H1 (cell line): ENCODE measurements at regions not wholly inside any gene's neighbourhood (a gene's known extent, or its start where the extent isn't known, plus 50 kb on each side); places are given as distances from the start of the nearest gene placed in this dataset.

ENCODE experiments used
- ATF3 ChIP-seq: IDR thresholded peaks from 2 replicates; pipeline ENCODE4 v1.6.1; 2011; ENCODE audit warnings: low read depth, mild to moderate bottlenecking, low read length; ENCODE audit not compliant: insufficient read depth
- CTCF ChIP-seq, 3 experiments: IDR thresholded peaks; 1 replicate in 2 of 3; 2 replicates in 1 of 3; pipeline versions ENCODE4 v1.5.1 to v1.6.1; 2011; ENCODE audit warnings: low read length in 3 of 3, mild to moderate bottlenecking in 3 of 3, inconsistent platforms in 2 of 3, low read depth in 1 of 3, moderate library complexity in 1 of 3; ENCODE audit not compliant: insufficient read depth in 1 of 3; ENCODE audit errors: control extremely low read depth in 1 of 3
- EGR1 ChIP-seq: IDR thresholded peaks from 2 replicates; pipeline ENCODE4 v1.6.1; 2011; ENCODE audit warnings: low read depth, low read length, borderline replicate concordance
- EP300 ChIP-seq, 2 experiments: IDR thresholded peaks; 1 replicate in 1 of 2; 2 replicates in 1 of 2; pipeline ENCODE4 v1.6.1; 2011 to 2012; ENCODE audit warnings: low read depth in 2 of 2, low read length in 2 of 2, mild to moderate bottlenecking in 2 of 2, borderline replicate concordance in 1 of 2, inconsistent platforms in 1 of 2, moderate library complexity in 1 of 2
- GTF2F1 ChIP-seq: IDR thresholded peaks from 2 replicates; pipeline ENCODE4 v1.6.1; 2012; ENCODE audit warnings: low read depth, low read length, improper control_type of control experiment, borderline replicate concordance
- HDAC2 ChIP-seq, 2 experiments: fragments of 300-600 bp in 1 of 2; sonication (generic) in 1 of 2; IDR thresholded peaks; 2 replicates each; pipeline ENCODE4 v1.6.1; 2011 to 2012; ENCODE audit warnings: low read depth in 2 of 2, low read length in 2 of 2, mild to moderate bottlenecking in 2 of 2, moderate library complexity in 2 of 2, borderline replicate concordance in 1 of 2, inconsistent platforms in 1 of 2
- POLR2A ChIP-seq, 2 experiments: IDR thresholded peaks; 1 replicate in 1 of 2; 2 replicates in 1 of 2; pipeline ENCODE4 v1.6.1; 2011; ENCODE audit warnings: low read depth in 2 of 2, low read length in 2 of 2, mild to moderate bottlenecking in 2 of 2; ENCODE audit errors: control extremely low read depth in 1 of 2
- TAF1 ChIP-seq: IDR thresholded peaks from 2 replicates; pipeline ENCODE4 v1.6.1; 2011; ENCODE audit warnings: mild to moderate bottlenecking, low read depth, low read length
- ZNF274 ChIP-seq: IDR thresholded peaks from 2 replicates; pipeline ENCODE4 v1.7.0; 2012; ENCODE audit warnings: low read length, borderline replicate concordance; ENCODE audit errors: extremely low read depth
- TF ChIP-seq, protein P1 (sequence below): IDR thresholded peaks from 2 replicates; pipeline ENCODE4 v1.6.1; 2011; ENCODE audit warnings: low read length, improper control_type of control experiment

- no peak for TF ChIP-seq ZNF274
- TF ChIP-seq CTCF (IDR thresholded peaks at IDR 0.05; ENCODE audit: control extremely low read depth in 1 of 3, insufficient read depth in 1 of 3, low read depth in 1 of 3, low read length in 3 of 3): no peak
- TF ChIP-seq, protein P1, sequence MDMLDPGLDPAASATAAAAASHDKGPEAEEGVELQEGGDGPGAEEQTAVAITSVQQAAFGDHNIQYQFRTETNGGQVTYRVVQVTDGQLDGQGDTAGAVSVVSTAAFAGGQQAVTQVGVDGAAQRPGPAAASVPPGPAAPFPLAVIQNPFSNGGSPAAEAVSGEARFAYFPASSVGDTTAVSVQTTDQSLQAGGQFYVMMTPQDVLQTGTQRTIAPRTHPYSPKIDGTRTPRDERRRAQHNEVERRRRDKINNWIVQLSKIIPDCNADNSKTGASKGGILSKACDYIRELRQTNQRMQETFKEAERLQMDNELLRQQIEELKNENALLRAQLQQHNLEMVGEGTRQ: no peak
- TF ChIP-seq ATF3: no peak
- TF ChIP-seq EP300 (IDR thresholded peaks at IDR 0.05; ENCODE audit: borderline replicate concordance in 1 of 2, low read depth in 2 of 2, low read length in 2 of 2): no peak
- TF ChIP-seq POLR2A (IDR thresholded peaks at IDR 0.05; ENCODE audit: control extremely low read depth in 1 of 2, low read depth in 2 of 2, low read length in 2 of 2): no peak
- no peak for TF ChIP-seq HDAC2 (IDR thresholded peaks at IDR 0.05; ENCODE audit: borderline replicate concordance in 1 of 2, low read depth in 2 of 2, low read length in 2 of 2)
- no peak for TF ChIP-seq TAF1
- TF ChIP-seq GTF2F1: no peak
- TF ChIP-seq EGR1: no peak
These were observed 427.4 kb upstream of the SLC8A1 start for GRCh38 chr2:40879305-40879704.
